ENCODE measurements at regions not wholly inside any gene's neighbourhood (a gene's known extent, or its start where the extent isn't known, plus 50 kb on each side); places are given as distances from the start of the nearest gene placed in this dataset.

DNA sequence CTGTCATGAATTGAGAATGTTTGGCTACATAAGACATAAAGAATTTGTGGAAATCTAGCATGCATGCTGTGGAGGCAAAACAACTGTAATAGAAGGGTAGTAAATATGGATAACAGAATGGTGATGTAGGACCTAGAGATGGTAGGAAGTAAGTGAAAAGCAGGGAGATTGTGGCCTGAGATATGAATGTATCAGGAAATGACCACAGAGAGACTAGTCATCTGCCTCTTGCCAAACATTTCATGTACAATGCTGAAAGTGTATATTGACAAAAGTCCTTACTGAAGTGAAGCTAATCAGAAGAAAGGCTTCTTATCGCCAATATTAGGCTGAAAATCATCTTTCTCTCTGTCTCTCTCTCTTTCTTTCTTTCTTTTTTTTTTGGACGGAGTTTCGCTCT lies 873.1 kb upstream of the CTNND2 start:
- Mint-ChIP-seq H3K36me3 (ENCODE audit: unreplicated experiment) (no peaks in the 10 kb centered on the region), H3K27ac (ENCODE audit: unreplicated experiment) (no peak overlapping the region), H3K9me3 (ENCODE audit: unreplicated experiment) (no peaks in the 10 kb centered on the region), H3K4me1 (ENCODE audit: unreplicated experiment) (no peaks in the 10 kb centered on the region), H3K27me3 (ENCODE audit: unreplicated experiment) (no peaks in the 10 kb centered on the region), H3K4me3 (ENCODE audit: unreplicated experiment) (no peak overlapping the region)
- no peak for TF ChIP-seq CTCF (IDR thresholded peaks at IDR 0.05)
- no peak for DNase-seq (ENCODE audit: extremely low spot score, unreplicated experiment)

DNA sequence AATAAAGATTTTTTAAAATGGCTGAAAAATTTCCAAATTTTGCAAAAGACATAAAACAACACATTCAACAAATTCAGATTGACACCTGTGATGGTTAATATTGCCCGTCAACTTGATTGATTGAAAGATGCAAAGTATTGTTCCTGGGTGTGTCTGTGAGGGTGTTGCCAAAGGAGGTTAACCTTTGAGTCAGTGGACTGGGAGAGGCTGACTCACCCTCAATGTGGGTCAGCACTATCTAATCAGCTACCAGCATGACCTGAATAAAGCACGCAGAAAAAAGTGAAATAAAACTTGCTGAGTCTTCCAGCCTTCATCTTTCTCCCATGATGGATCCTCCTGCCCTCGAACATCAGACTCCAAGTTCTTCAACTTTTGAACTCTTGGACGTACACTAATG lies 868.0 kb upstream of the CTNND2 start:
- no peak for TF ChIP-seq CTCF (IDR thresholded peaks at IDR 0.05)
- Mint-ChIP-seq H3K27ac (ENCODE audit: unreplicated experiment) (no peak overlapping the region), H3K9me3 (ENCODE audit: unreplicated experiment) (no peaks in the 10 kb centered on the region), H3K36me3 (ENCODE audit: unreplicated experiment) (no peaks in the 10 kb centered on the region), H3K4me3 (ENCODE audit: unreplicated experiment) (no peak overlapping the region), H3K4me1 (ENCODE audit: unreplicated experiment) (no peaks in the 10 kb centered on the region), H3K27me3 (ENCODE audit: unreplicated experiment) (no peaks in the 10 kb centered on the region)
- DNase-seq (ENCODE audit: extremely low spot score, unreplicated experiment) = no peak

DNA sequence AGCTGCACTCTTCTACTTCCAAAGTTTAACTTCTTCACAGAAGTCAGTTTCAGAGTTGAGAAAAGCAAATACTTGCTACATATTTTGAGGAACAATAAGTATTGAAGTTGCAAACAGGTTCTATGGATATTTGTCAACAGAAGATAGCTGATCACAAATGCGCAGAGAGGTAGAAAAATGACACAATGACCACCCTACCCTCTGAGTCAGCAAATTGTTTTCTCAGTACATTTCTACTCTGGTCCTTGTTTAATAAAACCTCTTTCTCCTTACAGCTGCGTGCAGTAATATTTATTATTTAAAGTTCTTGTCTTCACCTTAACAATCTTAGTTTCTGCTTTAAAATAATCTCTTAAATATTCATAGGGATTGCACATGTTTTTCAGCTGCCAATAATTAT lies 855.1 kb upstream of the CTNND2 start:
- peaks cover 4% of the 10 kb centered on the region for H3K27me3 Mint-ChIP-seq (ENCODE audit: unreplicated experiment)

DNA sequence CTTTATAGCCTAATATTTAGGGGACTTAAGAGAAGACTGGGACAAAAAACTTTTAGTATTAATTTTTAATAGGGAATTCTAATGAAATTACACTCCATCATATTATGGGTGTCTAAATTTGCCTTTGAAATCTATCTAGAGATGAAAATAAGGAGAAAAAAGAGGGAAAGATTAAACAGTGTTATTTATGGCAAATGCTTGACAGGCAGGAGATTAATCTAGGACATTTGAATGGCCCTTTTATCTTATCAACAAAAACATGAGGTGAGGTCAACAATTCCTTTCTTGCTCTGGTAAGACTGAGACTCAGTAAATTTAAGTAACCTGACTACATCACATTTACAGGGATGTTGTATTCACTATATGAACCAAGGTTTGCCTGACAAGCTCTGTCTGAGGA lies 852.8 kb upstream of the CTNND2 start:
- Mint-ChIP-seq H3K36me3 (ENCODE audit: unreplicated experiment) (no peaks in the 10 kb centered on the region), H3K4me1 (ENCODE audit: unreplicated experiment) (no peaks in the 10 kb centered on the region), H3K4me3 (ENCODE audit: unreplicated experiment) (no peak overlapping the region), H3K9me3 (ENCODE audit: unreplicated experiment) (peaks cover 4% of the 10 kb centered on the region), H3K27ac (ENCODE audit: unreplicated experiment) (no peak overlapping the region), H3K27me3 (ENCODE audit: unreplicated experiment) (no peaks in the 10 kb centered on the region)
- TF ChIP-seq CTCF (IDR thresholded peaks at IDR 0.05) = no peak
- no peak for DNase-seq (ENCODE audit: extremely low spot score, unreplicated experiment)

More for the DNA sequence above, 855.1 kb upstream of the CTNND2 start:
- H3K36me3 Mint-ChIP-seq (ENCODE audit: unreplicated experiment) = no peaks in the 10 kb centered on the region
- H3K27ac Mint-ChIP-seq (ENCODE audit: unreplicated experiment) = no peak overlapping the region
- DNase-seq (ENCODE audit: extremely low spot score, unreplicated experiment) = no peak
- H3K9me3 Mint-ChIP-seq (ENCODE audit: unreplicated experiment) = peaks cover 4% of the 10 kb centered on the region
- H3K4me3 Mint-ChIP-seq (ENCODE audit: unreplicated experiment) = no peak overlapping the region
- no peak for TF ChIP-seq CTCF (IDR thresholded peaks at IDR 0.05)
- no peaks in the 10 kb centered on the region for H3K4me1 Mint-ChIP-seq (ENCODE audit: unreplicated experiment)

DNA sequence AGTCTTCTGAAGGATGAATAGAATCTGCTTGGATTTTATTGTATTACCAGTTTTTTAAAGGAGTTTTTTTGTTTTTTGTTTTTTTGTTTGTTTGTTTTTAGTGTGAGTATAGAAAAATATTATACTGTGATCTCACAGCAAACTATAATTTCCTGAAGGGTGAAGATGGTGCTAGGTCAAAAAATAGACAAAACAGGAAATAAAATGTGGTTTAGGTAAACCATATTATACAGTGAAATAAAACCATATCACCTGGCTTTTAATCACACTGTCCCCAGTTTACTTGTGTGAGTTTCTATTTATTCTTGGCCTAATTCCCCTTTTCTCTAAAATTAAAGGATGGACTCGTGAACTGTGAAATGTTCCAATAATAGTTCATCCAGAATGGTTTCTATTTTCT lies 841.3 kb upstream of the CTNND2 start:
- Mint-ChIP-seq H3K36me3 (ENCODE audit: unreplicated experiment) (no peaks in the 10 kb centered on the region), H3K27me3 (ENCODE audit: unreplicated experiment) (peaks cover 6% of the 10 kb centered on the region), H3K27ac (ENCODE audit: unreplicated experiment) (no peak overlapping the region), H3K9me3 (ENCODE audit: unreplicated experiment) (peaks cover 7% of the 10 kb centered on the region), H3K4me3 (ENCODE audit: unreplicated experiment) (no peak overlapping the region), H3K4me1 (ENCODE audit: unreplicated experiment) (no peaks in the 10 kb centered on the region)
- DNase-seq (ENCODE audit: extremely low spot score, unreplicated experiment) = no peak
- no peak for TF ChIP-seq CTCF (IDR thresholded peaks at IDR 0.05)
